ENCODE measurements at regions not wholly inside any gene's neighbourhood (a gene's known extent, or its start where the extent isn't known, plus 50 kb on each side); places are given as distances from the start of the nearest gene placed in this dataset.

GRCh38 chr10:117638664-117639200 is 96.2 kb downstream of the EMX2 start:
- DNase-seq = no peak

GRCh38 chr10:117640406-117640805 is 97.9 kb downstream of the EMX2 start:
- no peak for DNase-seq

- peak; percentile 19 for DNase-seq
These were observed 104.2 kb downstream of the EMX2 start for GRCh38 chr10:117646718-117647117.

- no peak for DNase-seq
These were observed 104.8 kb downstream of the EMX2 start for GRCh38 chr10:117647306-117647705.

- no peak for DNase-seq
These were observed 108.6 kb downstream of the EMX2 start for GRCh38 chr10:117651121-117651520.

GRCh38 chr10:117652228-117653169 is 110.0 kb downstream of the EMX2 start:
- DNase-seq = no peak

- no peak for DNase-seq
These were observed 110.6 kb downstream of the EMX2 start for GRCh38 chr10:117653170-117653515.

- DNase-seq = no peak
These were observed 111.6 kb downstream of the EMX2 start for GRCh38 chr10:117654105-117654504.

GRCh38 chr10:117656385-117657367 is 114.1 kb downstream of the EMX2 start:
- DNase-seq = no peak

- no peak for DNase-seq
These were observed 118.8 kb downstream of the EMX2 start for GRCh38 chr10:117661316-117661715.

GRCh38 chr10:117662126-117662525 is 119.6 kb downstream of the EMX2 start:
- DNase-seq = no peak

- no peak for DNase-seq
These were observed 120.4 kb downstream of the EMX2 start for GRCh38 chr10:117662751-117663540.

GRCh38 chr10:117663750-117664149 is 121.2 kb downstream of the EMX2 start:
- no peak for DNase-seq

- DNase-seq = no peak
These were observed 121.7 kb downstream of the EMX2 start for GRCh38 chr10:117664288-117664687.

- DNase-seq = no peak
These were observed 123.6 kb downstream of the EMX2 start for GRCh38 chr10:117666166-117666565.

GRCh38 chr10:117666965-117667364 is 124.4 kb downstream of the EMX2 start:
- no peak for DNase-seq

GRCh38 chr10:117667831-117668230 is 125.3 kb downstream of the EMX2 start:
- DNase-seq = no peak

- no peak for DNase-seq
These were observed 125.9 kb downstream of the EMX2 start for GRCh38 chr10:117668327-117669008.

- no peak for DNase-seq
These were observed 126.6 kb downstream of the EMX2 start for GRCh38 chr10:117669122-117669521.

- DNase-seq = no peak
These were observed 127.8 kb downstream of the EMX2 start for GRCh38 chr10:117670116-117670904.

Measured in eye (tissue), 1 donor.